Esophagus squamous epithelium (tissue), 5 donors: ENCODE measurements at regions not wholly inside any gene's neighbourhood (a gene's known extent, or its start where the extent isn't known, plus 50 kb on each side); places are given as distances from the start of the nearest gene placed in this dataset.

ENCODE experiments used
- DNase-seq: peaks from one replicate; lab custom pipeline; 2025; lab: John Stamatoyannopoulos, UW
- H3K27ac ChIP-seq, 4 donors: fragments of 200-600 bp; sonication (generic); one replicate each; pipeline ENCODE4 v1.5.1; 2016 to 2019; ENCODE audit warnings: mild to moderate bottlenecking in 1 of 4
- H3K27me3 ChIP-seq, 4 donors: fragments of 200-600 bp; sonication (generic); 1 replicate in 3 of 4; 2 replicates in 1 of 4; pipeline versions ENCODE4 v1.5.1 to v1.6.0; 2017 to 2021; ENCODE audit warnings: antibody characterized with exemption in 1 of 4
- H3K36me3 ChIP-seq, 3 donors: fragments of 200-600 bp; sonication (generic); one replicate each; pipeline ENCODE4 v1.5.1; 2016 to 2019
- H3K4me1 ChIP-seq, 3 donors: fragments of 200-600 bp; sonication (generic); one replicate each; pipeline ENCODE4 v1.5.1; 2017 to 2019
- H3K4me3 ChIP-seq, 4 donors: fragments of 200-600 bp; sonication (generic); 1 replicate in 3 of 4; 2 replicates in 1 of 4; pipeline ENCODE4 v1.5.1; 2016 to 2019; ENCODE audit warnings: mild to moderate bottlenecking in 2 of 4, moderate library complexity in 1 of 4
- H3K9me3 ChIP-seq, 3 donors: fragments of 200-600 bp; sonication (generic); one replicate each; pipeline ENCODE4 v1.5.1; 2016 to 2019
- POLR2A ChIP-seq, 4 donors: fragments of 450-650 bp; IDR thresholded peaks; one replicate each; pipeline ENCODE4 v1.6.1; 2017; ENCODE audit warnings: antibody characterized with exemption in 4 of 4, mild to moderate bottlenecking in 4 of 4, moderate library complexity in 3 of 4
- WGBS, 2 donors: methylation state at CpG; one replicate each; pipeline ENCODE4 v1.1.5; 2018; 5-methylcytosine and 5-hydroxymethylcytosine counted together
- intact Hi-C: fragments of 100-400 bp; cut with DNase I; formaldehyde crosslinking; loops from one replicate; pipeline ENCODE4 v1.15.0; 2022
- TF ChIP-seq, protein P1 (sequence below), 6 experiments: fragments of 450-650 bp in 4 of 6; fragments of 200-600 bp in 2 of 6; sonication (generic) in 2 of 6; IDR thresholded peaks; one replicate each; pipeline ENCODE4 v1.5.1; 2016 to 2019; ENCODE audit warnings: antibody characterized with exemption in 6 of 6, mild to moderate bottlenecking in 4 of 6, moderate library complexity in 4 of 6
- donor health status: DM: yes; HTN: yes; CAD: no.

DNA sequence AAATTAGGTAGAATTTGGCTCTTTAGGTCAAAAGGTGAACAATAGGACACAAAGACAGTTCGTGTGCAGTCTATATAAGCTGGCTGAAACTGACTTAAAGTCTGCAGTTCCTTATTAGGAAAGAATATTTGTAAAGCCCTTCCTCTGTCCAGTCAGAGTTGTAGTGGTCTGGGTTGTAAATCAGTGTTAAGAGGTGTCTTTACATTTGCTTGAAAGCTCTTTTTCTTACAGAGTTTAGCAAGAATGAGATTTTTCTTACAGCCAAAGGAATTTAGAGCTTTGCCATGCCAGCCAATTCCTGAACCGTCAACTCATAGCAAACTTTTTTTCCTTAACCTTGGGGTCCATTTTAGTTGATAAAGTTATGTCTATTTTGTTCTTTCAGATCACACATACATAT is 786.1 kb upstream of the CTNND2 start:
- WGBS, 2 donors = 41 to 57% methylated on average over 2 of the region's 2 CpGs
- intact Hi-C loops = no loop called here

DNA sequence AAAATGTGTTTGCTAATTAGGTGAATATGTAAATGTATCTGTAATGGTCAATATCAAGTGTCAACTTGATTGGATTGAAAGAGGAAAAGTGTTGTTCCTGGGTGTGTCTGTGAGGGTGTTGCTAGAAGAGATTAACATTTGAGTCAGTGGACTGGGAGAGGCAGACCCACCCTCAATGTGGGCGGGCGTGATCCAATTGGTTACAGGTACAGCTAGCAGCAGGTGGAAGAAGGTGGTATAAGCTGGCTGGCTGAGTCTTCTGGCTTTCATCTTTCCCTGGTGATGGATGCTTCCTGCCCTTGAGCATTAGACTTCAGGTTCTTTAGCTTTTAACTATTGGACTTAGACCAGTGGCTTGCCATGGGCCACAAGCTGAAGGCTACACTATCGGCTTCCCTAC is 779.0 kb upstream of the CTNND2 start:
- Histone ChIP-seq H3K9me3 (no peaks in the 10 kb centered on the region), H3K27me3 (no peaks in the 10 kb centered on the region), H3K4me1 (no peaks in the 10 kb centered on the region), H3K36me3 (no peaks in the 10 kb centered on the region), H3K4me3 (no peak overlapping the region), H3K27ac (no peak overlapping the region)
- no peak for TF ChIP-seq POLR2A (IDR thresholded peaks at IDR 0.05)
- TF ChIP-seq, protein P1, sequence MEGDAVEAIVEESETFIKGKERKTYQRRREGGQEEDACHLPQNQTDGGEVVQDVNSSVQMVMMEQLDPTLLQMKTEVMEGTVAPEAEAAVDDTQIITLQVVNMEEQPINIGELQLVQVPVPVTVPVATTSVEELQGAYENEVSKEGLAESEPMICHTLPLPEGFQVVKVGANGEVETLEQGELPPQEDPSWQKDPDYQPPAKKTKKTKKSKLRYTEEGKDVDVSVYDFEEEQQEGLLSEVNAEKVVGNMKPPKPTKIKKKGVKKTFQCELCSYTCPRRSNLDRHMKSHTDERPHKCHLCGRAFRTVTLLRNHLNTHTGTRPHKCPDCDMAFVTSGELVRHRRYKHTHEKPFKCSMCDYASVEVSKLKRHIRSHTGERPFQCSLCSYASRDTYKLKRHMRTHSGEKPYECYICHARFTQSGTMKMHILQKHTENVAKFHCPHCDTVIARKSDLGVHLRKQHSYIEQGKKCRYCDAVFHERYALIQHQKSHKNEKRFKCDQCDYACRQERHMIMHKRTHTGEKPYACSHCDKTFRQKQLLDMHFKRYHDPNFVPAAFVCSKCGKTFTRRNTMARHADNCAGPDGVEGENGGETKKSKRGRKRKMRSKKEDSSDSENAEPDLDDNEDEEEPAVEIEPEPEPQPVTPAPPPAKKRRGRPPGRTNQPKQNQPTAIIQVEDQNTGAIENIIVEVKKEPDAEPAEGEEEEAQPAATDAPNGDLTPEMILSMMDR (IDR thresholded peaks at IDR 0.05) = no peak
- intact Hi-C loops = no loop called here
- WGBS, 2 donors = 68 to 86% methylated on average over 3 of the region's 3 CpGs
- no peak for DNase-seq

More for the DNA sequence above, 786.1 kb upstream of the CTNND2 start:
- Histone ChIP-seq H3K27me3 (no peaks in the 10 kb centered on the region), H3K4me3 (no peak overlapping the region), H3K4me1 (no peaks in the 10 kb centered on the region), H3K36me3 (no peaks in the 10 kb centered on the region), H3K9me3 (no peaks in the 10 kb centered on the region), H3K27ac (no peak overlapping the region)
- no peak for TF ChIP-seq POLR2A (IDR thresholded peaks at IDR 0.05)
- TF ChIP-seq, protein P1 (IDR thresholded peaks at IDR 0.05) = no peak
- DNase-seq = no peak

DNA sequence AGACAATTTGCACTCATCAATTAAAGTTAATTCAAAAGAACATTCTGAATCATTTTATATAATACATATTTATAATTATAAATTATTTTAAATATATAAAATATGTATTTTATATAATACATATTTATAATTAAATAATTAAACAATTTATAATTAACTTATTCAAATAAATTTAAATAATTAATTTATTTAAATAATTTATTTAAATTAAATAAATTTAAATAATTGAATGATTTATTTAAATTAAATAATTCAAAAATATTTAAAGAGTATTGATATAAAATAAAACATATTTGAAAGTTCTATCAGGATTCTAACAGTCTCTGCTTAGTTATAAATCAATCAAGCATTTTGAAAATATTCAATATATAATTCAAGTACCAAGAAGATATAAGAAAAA is 775.5 kb upstream of the CTNND2 start:
- intact Hi-C loops = no loop called here
- Histone ChIP-seq H3K27ac (no peak overlapping the region), H3K4me1 (no peaks in the 10 kb centered on the region), H3K27me3 (no peaks in the 10 kb centered on the region), H3K36me3 (no peaks in the 10 kb centered on the region), H3K9me3 (no peaks in the 10 kb centered on the region), H3K4me3 (no peak overlapping the region)
- TF ChIP-seq, protein P1 (IDR thresholded peaks at IDR 0.05) = no peak
- no peak for TF ChIP-seq POLR2A (IDR thresholded peaks at IDR 0.05)
- no peak for DNase-seq

DNA sequence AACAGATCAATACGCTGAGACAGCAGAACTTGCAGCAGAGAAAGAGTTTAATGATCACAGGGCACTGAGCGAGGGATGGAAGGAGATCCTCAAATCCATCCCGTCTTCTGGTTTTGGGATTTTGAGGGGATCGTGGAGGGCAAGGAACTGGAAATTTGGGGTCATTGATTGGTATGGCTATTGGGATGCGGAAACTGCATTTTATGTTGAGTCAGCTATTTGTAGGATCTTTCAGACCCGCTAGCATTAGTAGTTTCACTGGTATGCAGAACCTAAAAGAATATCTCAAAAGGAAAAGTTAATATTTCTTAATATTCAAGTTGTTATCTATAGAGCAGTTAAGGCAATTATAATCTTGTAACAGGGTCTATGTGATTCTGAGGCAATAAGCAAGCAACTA is 771.7 kb upstream of the CTNND2 start:
- H3K27me3 ChIP-seq = no peaks in the 10 kb centered on the region
- WGBS, 2 donors = 77 to 90% methylated on average over 6 of the region's 6 CpGs
- H3K9me3 ChIP-seq = no peaks in the 10 kb centered on the region

DNA sequence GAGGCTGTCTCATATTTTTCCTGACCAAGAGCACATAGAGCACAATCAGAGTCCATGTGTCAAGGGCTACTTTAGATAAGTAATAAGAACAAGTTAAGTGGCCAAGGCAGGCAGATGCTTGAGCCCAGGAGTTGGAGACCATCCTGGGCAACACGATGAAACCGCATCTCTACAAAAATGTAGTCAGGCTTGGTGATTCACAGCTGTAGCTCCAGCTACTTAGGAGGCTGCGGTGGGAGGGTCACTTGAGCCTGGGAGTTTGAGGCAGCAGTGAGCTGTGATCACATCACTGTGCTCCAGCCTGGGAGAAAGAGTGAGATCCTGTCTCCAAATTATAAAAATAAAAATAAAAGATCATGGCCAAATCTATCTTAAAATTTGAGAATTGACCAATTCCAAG is 767.9 kb upstream of the CTNND2 start:
- Histone ChIP-seq H3K36me3 (no peaks in the 10 kb centered on the region), H3K27me3 (no peaks in the 10 kb centered on the region), H3K4me3 (no peak overlapping the region), H3K4me1 (no peaks in the 10 kb centered on the region), H3K27ac (no peak overlapping the region), H3K9me3 (no peaks in the 10 kb centered on the region)
- WGBS, 2 donors = 86 to 95% methylated on average over 3 of the region's 3 CpGs
- no peak for DNase-seq
- TF ChIP-seq, protein P1 (IDR thresholded peaks at IDR 0.05) = no peak
- TF ChIP-seq POLR2A (IDR thresholded peaks at IDR 0.05) = no peak
- intact Hi-C loops = no loop called here

More for the DNA sequence above, 771.7 kb upstream of the CTNND2 start:
- Histone ChIP-seq H3K4me1 (no peaks in the 10 kb centered on the region), H3K27ac (no peak overlapping the region), H3K36me3 (no peaks in the 10 kb centered on the region), H3K4me3 (no peak overlapping the region)
- intact Hi-C loops = no loop called here
- DNase-seq = no peak
- TF ChIP-seq POLR2A (IDR thresholded peaks at IDR 0.05) = no peak
- TF ChIP-seq, protein P1 (IDR thresholded peaks at IDR 0.05) = no peak
